ENCODE measurements at regions not wholly inside any gene's neighbourhood (a gene's known extent, or its start where the extent isn't known, plus 50 kb on each side); places are given as distances from the start of the nearest gene placed in this dataset.
A peak's percentile ranks its signal among the peaks of the same experiment; 100 is the strongest.

DNA sequence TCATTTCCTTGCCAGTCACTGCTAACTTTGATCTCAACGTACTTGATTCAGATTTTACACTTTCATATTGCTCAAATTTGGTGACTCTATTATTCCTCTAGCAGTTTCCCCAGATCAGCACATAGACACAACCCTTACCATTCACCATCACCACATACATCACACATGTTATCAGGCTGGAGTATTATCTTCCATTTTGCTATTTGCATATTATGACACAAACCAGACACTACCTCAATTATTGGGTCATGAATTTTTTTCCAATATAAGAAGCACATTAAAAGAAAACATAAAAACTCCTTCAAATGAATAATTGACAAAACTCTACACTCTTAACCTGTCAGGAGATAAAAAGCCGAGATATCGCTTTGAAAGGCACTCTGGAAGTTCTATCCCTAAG lies 1166.7 kb upstream of the B3GALT2 start:
- H4K20me1 ChIP-seq (ENCODE audit: low read depth): no peaks in the 10 kb centered on the region
- no peak overlapping the region for H3K27ac ChIP-seq
- no peaks in the 10 kb centered on the region for H3K27me3 ChIP-seq
- peaks cover 4% of the 10 kb centered on the region for H3K27me3 Mint-ChIP-seq (ENCODE audit: insufficient read depth, low read depth)
- H2AFZ ChIP-seq (replicated peaks): no peak overlapping the region
- H3K9me3 Mint-ChIP-seq: peaks cover 5% of the 10 kb centered on the region
- TF ChIP-seq, protein P1, sequence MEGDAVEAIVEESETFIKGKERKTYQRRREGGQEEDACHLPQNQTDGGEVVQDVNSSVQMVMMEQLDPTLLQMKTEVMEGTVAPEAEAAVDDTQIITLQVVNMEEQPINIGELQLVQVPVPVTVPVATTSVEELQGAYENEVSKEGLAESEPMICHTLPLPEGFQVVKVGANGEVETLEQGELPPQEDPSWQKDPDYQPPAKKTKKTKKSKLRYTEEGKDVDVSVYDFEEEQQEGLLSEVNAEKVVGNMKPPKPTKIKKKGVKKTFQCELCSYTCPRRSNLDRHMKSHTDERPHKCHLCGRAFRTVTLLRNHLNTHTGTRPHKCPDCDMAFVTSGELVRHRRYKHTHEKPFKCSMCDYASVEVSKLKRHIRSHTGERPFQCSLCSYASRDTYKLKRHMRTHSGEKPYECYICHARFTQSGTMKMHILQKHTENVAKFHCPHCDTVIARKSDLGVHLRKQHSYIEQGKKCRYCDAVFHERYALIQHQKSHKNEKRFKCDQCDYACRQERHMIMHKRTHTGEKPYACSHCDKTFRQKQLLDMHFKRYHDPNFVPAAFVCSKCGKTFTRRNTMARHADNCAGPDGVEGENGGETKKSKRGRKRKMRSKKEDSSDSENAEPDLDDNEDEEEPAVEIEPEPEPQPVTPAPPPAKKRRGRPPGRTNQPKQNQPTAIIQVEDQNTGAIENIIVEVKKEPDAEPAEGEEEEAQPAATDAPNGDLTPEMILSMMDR (IDR thresholded peaks at IDR 0.05): no peak
- no peak for TF ChIP-seq EZH2 (IDR thresholded peaks at IDR 0.05)
- TF ChIP-seq EZH2phosphoT487 (IDR thresholded peaks at IDR 0.05): no peak
- peaks cover 1% of the 10 kb centered on the region for H3K36me3 Mint-ChIP-seq
- H3K4me3 ChIP-seq: no peak overlapping the region
- no peak overlapping the region for H3K4me2 ChIP-seq
- H3K79me2 ChIP-seq (ENCODE audit: low read depth): no peaks in the 10 kb centered on the region
- H3K27ac Mint-ChIP-seq: no peak overlapping the region
- no peaks in the 10 kb centered on the region for H3K9me3 ChIP-seq (ENCODE audit: low read depth)
- DNase-seq (ENCODE audit: low spot score): no peak
- H3K4me1 ChIP-seq: no peaks in the 10 kb centered on the region
- H3K4me3 Mint-ChIP-seq: no peak overlapping the region
- no peak overlapping the region for H3K9ac ChIP-seq
- no peaks in the 10 kb centered on the region for H3F3A ChIP-seq (ENCODE audit: low read depth)
- peaks cover 4% of the 10 kb centered on the region for H3K4me1 Mint-ChIP-seq
- H3K36me3 ChIP-seq: no peaks in the 10 kb centered on the region

DNA sequence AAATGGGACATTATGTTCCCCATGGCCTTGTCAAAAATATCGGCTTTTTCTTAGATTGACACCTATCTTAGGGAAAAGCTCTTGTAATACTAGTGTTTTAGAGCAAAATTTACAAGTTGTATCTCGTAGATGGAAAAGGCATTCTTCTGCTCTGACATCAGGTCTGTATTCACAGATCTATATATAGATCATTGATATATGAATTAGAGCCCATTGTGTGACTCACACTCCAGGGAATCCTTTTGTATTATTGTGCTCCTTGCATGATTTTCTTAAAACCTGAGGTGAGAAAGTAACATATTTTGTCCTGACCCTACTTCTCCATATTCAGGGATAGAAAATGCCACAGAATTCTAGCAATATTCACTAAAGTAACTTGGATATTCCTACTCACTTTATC lies 1160.8 kb upstream of the B3GALT2 start:
- Histone ChIP-seq H3K4me1 (no peaks in the 10 kb centered on the region), H2AFZ (replicated peaks) (no peak overlapping the region), H3K4me3 (no peak overlapping the region), H3K79me2 (ENCODE audit: low read depth) (no peaks in the 10 kb centered on the region), H3K27ac (no peak overlapping the region), H3K4me2 (no peak overlapping the region), H3K27me3 (no peaks in the 10 kb centered on the region), H3K36me3 (no peaks in the 10 kb centered on the region), H4K20me1 (ENCODE audit: low read depth) (no peaks in the 10 kb centered on the region), H3F3A (ENCODE audit: low read depth) (no peaks in the 10 kb centered on the region), H3K9ac (no peak overlapping the region), H3K9me3 (ENCODE audit: low read depth) (no peaks in the 10 kb centered on the region)
- Mint-ChIP-seq H3K4me1 (peaks cover 4% of the 10 kb centered on the region), H3K4me3 (no peak overlapping the region), H3K27ac (no peak overlapping the region), H3K36me3 (peaks cover 3% of the 10 kb centered on the region), H3K9me3 (peaks cover 10% of the 10 kb centered on the region), H3K27me3 (ENCODE audit: insufficient read depth, low read depth) (no peaks in the 10 kb centered on the region)
- DNase-seq (ENCODE audit: low spot score): no peak
- no peak for TF ChIP-seq EZH2phosphoT487 (IDR thresholded peaks at IDR 0.05)
- TF ChIP-seq EZH2 (IDR thresholded peaks at IDR 0.05): no peak
- TF ChIP-seq, protein P1 (IDR thresholded peaks at IDR 0.05): no peak

DNA sequence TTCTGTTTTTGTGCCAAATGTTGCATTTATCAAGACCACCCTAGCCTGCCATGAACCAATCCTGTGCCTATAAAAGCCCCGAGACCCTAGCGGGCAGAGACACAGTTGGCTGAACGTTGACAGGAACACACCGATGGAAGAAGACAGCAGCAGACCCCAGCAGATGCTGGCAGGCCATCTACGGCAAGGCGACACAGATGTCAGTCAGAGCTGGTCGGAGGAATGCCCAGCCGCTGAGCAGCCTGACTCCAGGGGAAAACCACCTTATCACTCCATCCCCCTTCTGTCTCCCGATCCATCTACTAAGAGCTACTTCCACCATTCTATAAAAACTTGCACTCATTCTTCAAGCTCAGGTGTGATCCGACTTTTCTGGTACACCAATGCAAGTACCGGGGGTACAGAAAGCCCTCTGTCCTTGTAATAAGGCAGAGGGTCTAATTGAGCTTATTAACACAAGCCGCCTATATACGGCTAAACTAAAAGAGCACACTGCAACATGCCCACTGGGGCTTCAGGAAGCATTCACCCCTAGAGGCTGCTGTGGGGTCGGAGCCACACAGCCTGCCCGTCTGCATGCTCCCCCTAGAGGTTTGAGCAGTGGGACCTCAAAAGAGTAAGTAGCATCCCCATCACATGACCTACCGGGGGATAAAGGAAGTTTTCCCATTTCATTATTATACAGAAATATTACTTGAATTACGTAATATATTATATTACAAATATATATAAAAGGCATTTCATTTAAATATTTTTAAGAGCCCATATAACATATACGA lies 1156.3 kb upstream of the B3GALT2 start:
- peak; percentile 68 for DNase-seq (ENCODE audit: low spot score)
- H3K79me2 ChIP-seq (ENCODE audit: low read depth): no peaks in the 10 kb centered on the region
- no peaks in the 10 kb centered on the region for H4K20me1 ChIP-seq (ENCODE audit: low read depth)
- no peak overlapping the region for H3K27ac Mint-ChIP-seq
- H3K36me3 Mint-ChIP-seq: no peaks in the 10 kb centered on the region
- no peak overlapping the region for H3K4me3 Mint-ChIP-seq
- no peaks in the 10 kb centered on the region for H3K36me3 ChIP-seq
- no peak overlapping the region for H3K4me2 ChIP-seq
- no peak overlapping the region for H3K4me3 ChIP-seq
- TF ChIP-seq, protein P1 (IDR thresholded peaks at IDR 0.05): peak; percentile 61
- no peak for TF ChIP-seq EZH2 (IDR thresholded peaks at IDR 0.05)
- H3K4me1 Mint-ChIP-seq: no peaks in the 10 kb centered on the region
- no peak overlapping the region for H3K27ac ChIP-seq
- no peaks in the 10 kb centered on the region for H3F3A ChIP-seq (ENCODE audit: low read depth)
- no peaks in the 10 kb centered on the region for H3K27me3 ChIP-seq
- H2AFZ ChIP-seq (replicated peaks): peak overlapping the region; percentile 94
- no peak overlapping the region for H3K9ac ChIP-seq
- no peaks in the 10 kb centered on the region for H3K4me1 ChIP-seq
- no peaks in the 10 kb centered on the region for H3K27me3 Mint-ChIP-seq (ENCODE audit: insufficient read depth, low read depth)
- H3K9me3 Mint-ChIP-seq: peaks cover under 1% of the 10 kb centered on the region
- H3K9me3 ChIP-seq (ENCODE audit: low read depth): no peaks in the 10 kb centered on the region

Measured in neural progenitor cell (in vitro differentiated cells).